NOMO-1 treated with DMSO at 0.1 percent for 48 hours (cell line): ENCODE measurements at regions not wholly inside any gene's neighbourhood (a gene's known extent, or its start where the extent isn't known, plus 50 kb on each side); places are given as distances from the start of the nearest gene placed in this dataset.
"Not testable (repeated sequence)": the region's sequence is repeated elsewhere in the genome, so short reads cannot be mapped to it uniquely, and the experiment has no call there.

Experiments used
- DNase-seq: peaks from one replicate; lab custom pipeline; 2025; ENCODE audit not compliant: unreplicated experiment; lab: John Stamatoyannopoulos, UW

DNA sequence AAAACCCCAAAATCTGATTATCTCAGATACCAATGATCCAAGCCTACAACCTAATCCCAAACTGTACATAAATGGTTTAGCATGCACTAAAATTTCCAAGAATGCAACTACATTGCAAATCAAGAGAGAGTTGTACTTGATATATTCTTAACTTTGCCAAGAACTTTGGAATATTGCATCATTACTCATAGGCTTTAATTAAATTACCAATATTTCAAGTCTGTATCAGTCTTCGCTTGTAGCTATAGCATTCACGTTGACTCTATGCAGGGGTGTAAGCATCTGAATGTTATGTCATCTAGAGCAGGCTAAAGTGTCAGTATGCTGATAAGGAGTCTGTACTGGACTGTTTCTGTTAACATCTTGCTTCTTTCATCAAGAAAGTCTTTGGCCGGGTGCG is 56.3 kb downstream of the FOXI3 start:
- no peak for DNase-seq

DNA sequence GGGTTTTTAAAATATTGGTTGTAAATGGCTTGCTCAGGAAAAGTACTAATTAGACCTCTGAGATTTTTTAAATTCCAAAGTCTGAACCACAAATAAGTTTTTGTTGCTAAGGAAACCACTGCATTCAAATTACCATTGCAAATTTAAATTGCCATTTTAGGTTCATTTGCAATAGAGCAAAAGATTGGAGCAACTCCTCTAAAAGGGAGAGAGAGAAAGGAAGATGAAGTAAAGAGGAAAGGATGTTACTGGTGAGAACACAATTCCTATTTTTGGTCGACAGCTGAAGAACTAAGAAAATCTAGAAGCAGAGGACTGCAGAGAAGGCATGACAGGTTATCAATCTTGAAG is 74.9 kb downstream of the FOXI3 start:
- no peak for DNase-seq

DNA sequence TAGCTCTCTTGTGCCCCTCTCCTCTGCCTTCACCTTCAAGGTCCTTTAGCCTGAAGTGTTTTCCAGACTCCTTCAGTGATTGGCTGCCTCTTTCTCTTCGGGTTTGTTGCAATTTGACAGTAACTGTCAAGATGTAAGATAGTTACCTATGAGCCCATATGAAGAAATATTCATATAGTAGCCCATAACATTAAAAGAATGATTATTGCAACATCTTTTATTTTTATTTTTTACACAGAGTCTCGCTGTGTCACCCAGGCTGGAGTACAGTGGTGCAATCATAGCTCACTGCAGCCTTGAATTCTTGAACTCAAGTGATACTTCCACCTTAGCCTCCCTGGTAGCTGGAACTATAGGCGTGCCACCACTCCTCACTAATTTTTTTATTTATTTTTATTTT is 80.5 kb downstream of the FOXI3 start:
- DNase-seq = no peak

DNA sequence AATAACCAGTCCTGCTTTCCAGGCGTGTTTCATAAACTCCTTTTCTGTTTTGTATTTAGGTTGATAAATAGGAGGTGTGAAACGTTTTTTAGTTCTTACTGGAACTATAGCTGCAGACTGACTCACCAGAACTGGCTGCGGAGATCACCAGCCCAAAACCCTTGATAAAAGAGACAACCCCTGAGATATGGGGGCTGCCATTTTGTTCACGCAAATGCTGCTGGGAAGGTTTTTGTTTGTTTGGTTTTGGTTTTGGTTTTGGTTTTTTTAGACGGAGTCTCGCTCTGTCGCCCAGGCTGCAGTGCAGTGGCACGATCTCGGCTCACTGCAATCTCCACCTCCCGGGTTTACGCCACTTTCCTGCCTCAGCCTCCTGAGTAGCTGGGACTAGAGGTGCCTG is 87.1 kb downstream of the FOXI3 start:
- DNase-seq = not testable (repeated sequence)

DNA sequence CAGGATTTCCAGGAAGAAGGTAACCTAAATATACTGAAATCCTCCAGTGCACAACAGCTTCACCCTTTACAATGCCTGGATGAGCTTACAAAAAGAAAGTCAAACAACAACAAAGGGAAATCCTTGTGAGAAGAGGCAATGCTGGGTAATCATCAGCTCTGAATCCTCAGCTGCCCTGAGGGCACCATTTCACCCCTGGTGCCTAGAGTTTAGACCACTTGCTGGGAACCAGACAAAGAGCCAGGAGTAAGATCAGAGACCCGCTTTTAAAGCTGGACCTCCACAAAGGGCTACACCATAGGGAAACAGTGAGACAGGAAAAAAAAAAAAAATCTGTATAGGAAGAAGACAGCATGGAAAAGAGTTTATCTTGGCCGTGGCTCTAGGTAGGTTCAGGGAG is 97.0 kb downstream of the FOXI3 start:
- no peak for DNase-seq

DNA sequence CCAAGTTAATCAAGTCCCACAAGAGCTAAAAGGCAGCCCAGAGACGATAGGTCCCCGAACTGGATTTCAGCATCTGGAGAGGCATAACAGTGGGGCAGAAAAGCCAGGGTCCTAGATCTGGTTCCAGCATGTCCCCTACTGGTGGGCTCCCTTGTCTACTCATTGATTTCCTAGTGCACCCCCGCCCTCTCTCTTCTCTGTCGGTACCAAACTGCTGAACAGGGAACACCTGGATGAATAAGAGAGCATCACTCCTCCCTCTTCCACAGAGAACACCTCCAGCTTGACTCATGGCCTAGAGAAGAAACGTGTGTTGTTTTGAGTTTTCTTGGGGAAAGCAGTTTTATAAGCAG is 101.3 kb downstream of the FOXI3 start:
- DNase-seq = no peak

DNA sequence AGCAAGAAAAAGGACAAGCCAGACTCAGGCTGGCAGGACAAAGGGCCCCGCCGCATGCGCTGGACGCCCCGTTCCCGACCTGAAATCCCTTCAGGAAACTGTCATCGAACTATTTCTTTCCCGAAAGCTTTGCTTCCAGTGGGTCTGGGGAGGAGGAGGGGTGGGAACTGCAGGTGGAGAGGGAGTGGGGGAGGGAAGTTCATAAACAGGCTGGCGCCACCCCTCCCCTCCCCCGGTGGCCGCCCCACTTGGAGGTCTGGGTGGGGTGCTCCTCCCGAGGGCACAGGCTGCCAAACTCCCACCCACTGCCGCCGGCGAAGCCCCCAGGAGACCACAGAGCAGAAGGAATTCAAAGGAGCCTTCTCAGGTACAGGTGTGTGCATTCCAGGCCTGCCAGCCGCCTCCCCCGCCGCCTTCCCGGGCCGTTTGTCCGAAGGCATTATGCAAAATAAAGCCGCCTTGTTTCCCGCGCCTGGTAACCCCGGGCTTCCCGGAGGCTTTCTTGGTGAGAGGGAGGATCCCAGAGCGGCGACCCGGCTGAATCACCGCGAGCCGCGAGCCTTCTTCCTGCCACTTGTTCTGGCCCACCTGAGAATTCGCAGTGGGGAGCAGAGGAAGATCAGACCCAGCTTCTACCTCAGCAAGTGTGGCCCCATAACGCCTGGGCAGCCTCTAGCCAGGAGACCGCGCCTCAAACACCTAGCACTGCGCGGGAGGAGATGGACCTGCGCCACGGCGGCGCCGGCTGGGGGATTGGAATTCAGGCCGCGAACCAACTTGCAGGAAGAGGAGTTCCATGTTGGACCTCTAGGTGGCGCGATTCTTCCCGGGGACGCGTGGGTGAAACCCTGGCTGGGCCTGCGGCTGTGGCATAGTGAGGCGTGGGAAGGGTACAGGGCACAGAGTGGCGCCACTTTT is 101.9 kb downstream of the FOXI3 start:
- peak; percentile 3 for DNase-seq

DNA sequence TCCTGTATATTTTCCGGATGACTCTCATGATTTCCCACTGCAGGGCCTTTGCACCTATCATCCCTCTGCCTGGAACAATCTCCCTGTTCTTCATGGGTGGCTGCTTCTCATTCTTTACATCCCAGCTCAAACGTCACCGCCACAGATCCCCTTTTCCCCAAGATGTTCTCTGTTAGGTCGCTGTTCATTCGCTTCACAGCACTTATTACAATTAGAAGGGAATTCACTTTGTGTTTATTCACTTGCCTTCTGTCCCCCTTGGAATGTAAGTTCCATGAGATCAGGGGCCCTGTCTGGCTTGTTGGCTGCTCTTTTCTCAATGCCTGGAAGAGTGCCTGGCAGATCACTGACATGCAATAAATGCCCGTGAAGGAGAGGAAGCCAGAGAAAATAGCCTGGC is 106.7 kb downstream of the FOXI3 start:
- DNase-seq = no peak

DNA sequence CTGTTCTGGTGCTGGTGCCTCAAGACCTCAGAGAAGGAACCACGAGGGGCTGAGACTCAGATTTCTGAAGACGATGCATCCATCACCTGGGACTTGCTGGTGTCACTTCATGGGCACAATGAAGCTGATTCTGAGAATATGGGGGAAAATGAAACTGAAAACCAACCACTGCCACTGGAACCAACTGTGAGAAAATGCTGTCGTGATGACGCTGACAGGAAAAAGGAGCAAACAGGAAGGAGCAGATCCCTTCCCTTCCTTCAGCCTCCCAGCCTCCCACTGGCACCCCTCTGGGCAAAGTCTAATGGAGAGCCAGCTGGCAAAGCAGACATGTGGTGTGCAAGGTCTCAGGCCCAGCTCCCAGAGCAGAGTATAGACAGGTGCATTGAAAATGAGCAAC is 109.7 kb downstream of the FOXI3 start:
- no peak for DNase-seq

DNA sequence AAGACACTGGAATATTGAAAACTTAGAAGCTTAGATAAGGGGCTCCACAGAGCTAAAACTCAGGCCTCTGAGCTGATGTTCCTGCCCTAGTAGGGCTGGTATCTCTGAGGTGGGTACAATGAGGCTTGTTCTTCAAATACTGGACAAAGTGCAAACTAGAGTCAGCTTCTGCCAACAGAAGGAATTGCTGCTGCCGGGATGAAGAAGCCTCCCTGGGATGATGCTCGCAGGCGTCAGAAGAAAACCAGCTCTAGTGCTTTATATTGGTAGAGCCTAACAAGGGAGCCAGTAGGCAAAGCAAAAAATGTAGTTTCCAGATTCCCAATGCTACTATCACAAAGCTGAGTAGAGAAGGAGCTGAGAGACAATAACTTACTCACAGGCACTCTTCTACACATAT is 118.1 kb downstream of the FOXI3 start:
- DNase-seq = no peak

DNA sequence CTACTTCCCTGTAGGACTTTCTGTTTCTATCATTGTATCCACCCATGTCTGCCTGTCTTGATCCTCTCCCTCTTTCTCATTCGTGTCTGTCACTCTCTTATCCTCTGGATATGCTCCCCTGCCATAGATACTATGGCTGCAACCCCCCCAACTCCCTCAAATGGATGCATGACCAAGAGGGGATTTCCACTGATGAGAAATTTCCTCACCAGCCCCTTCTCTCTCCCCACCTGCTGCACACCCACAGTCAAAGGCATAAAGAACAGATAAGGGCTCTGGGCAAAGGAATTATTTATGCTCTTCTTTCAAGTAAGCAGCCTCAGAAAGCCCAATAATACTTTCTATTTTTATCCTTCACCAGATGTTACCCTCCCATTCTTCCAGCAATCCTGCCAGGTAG is 121.3 kb downstream of the FOXI3 start:
- DNase-seq = no peak

DNA sequence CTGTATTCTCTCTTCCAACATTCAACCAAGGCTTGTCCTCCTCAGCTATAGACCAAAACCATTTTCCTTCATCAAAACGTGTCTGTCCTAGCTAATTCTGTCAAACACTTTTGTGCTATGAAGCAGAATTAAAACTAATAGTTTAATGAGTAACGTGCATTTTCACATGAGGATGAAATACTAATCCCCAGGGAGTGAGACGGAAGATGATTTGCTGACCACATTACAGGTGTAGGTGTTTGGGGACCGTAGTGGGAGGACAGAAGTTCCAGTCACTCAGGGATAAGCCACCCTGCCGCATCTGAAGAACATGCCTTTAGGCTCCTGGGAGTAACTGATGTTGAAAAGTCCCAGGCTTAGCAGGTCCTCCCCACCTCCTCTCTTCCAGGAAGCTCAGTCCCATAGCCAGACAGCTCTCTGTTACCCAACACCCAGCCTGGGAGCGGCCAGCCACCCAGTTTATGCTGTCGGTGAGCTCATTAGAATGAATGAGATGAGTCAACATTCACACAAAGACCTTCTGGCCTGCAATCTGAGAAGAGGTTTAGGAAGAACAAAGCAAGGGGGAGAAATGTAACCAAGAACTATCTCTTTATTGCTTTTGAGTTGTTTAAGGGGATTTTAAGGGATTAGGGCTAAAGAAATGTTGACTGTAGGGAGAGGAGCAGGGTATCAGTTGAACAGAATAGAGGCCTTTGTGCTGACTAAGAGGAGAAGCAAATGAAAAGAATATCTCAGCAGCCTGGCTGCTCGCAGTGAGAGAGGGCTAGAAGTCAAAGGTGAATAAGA is 122.5 kb downstream of the FOXI3 start:
- no peak for DNase-seq

DNA sequence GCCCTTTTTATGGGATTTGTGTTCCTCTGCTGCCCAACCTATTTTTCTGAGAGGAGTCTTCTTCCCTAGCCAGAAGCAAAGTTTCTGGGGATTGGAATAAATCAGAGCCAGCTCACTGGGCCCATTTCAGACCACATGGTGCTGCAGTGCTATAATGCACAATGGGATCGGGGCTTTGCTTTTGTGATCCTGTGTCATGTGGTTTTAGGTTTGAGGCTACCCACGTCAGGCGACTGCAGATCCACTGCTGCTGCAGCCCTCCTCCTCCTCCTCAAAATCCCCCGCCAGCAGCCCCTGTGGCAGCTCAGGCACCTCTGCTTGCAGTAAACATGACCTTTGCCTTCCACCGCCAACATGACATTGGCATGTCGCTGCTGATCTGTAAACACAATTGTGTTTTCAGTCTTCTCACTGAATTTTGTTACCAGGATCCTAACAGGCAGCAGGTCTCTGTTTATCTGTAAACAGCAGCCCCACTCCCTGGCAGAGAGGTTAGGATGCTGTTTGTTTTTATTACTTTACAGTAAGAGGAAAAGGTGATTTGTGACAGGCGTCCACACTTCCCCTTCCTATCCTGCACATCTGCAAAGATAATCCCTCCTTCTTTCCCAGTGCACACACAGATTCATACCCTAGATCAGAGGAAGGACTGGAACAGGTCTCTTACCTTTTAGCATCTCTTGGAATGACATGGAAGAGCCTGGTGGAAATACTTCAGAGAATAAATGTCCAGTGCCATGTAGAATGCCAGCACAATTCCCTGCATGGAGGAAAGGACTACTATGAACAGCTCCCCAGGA is 130.8 kb downstream of the FOXI3 start:
- no peak for DNase-seq

DNA sequence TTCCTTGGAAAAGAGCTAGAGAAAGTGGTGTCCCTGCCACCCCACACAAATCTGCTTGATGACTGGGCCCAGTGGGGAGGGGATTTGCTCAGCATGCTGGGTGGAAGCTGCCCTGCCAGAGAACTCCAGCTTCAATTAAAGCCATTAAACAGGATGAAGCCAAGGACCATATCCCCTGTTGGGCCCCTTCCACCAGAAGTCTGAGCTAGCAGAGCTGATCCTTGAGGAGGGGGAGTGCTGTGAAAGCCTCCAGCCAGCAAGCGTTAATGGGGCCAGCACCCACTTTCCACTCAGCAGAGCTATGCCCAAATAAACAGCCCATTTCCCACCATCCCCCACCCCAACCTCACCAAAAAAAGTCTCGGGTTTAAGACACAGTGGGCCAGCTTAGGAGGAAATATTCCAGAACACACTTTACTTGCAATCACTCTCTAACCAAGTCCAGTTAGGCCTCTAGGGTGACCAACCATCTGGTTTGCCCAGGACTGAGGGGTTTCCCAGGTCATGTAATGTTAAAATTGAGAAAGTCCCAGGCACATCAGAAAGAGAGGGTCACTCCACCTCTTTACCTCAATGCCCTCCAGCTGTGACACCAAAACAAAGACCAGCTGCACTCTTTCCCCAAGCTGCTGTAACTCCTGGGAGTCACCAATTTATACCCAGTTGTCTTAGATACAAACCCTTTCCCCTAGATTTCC is 132.3 kb downstream of the FOXI3 start:
- no peak for DNase-seq

DNA sequence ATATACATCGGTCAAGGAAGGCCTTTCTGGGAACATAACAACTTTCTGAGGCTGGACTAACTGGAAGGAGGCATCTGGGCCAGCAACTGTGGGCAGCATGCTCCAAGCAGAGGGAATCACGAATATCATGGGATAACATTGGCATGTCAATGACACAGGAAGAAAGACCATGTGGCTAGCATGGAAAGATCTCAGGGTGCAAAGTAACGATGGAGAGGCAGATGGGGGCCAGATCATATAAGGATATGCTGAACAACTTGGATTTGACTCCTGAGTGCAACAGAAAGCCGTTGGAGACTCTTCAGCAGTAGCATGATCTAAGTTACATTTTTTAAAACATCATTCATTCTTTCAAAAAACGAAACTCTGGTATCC is 133.6 kb downstream of the FOXI3 start:
- no peak for DNase-seq

DNA sequence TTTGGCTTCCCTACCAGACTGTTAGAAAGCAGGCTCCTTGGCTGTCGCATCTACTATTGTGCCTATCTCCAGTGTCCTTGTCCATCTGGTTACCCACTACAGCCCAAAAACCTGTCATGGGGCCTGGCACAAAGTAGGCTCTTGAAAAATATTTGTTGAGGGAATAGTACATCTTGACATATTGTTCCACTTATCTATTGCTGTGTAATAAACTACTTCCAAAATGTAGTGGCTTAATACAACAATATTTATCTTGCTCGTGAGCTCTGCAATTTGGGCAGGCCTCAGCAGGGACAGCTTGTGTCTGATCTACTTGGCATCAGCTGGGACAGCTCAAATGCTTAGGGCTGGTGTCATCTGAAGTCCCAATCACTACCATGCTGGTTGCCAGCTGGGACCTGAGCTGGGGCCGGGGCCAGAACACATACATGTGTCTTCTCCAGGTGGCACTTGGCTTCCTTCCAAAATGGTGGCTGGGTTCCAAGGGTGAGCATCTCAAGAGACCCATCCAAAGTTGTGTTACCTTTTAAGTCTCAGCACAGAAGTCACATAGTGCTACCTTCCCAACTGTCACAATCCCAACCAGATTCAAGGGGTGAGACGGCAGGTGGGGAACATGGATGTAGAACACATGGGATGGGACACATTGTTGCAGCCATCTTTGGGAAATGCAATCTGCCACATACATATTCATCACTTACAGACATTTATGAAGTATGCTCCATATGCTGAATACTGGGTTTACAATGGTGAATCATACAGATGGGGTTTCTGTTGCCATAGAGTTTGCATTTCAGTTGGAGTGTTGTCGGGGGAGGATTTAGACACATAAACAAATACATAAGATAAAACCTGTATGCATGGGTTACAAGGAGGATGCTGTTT is 134.2 kb downstream of the FOXI3 start:
- DNase-seq = no peak

DNA sequence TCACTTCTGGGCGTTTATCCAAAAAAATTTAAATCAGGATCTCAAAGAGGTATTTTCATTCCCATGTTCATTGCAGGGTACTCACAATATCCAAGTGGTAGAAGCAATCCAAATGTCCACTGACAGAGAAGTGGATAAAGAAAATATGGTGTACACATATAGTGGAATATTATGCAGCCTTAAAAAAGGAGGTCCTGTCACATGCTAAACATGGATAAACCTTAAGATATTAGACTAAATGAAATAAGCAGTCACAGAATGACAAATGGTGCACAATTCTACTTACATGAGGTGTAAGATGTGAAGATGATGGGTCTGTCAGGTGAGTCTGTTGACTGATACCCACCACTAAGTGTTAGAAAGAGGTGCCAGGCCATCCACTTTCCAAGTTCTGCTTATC is 140.6 kb downstream of the THNSL2 start:
- DNase-seq = no peak

DNA sequence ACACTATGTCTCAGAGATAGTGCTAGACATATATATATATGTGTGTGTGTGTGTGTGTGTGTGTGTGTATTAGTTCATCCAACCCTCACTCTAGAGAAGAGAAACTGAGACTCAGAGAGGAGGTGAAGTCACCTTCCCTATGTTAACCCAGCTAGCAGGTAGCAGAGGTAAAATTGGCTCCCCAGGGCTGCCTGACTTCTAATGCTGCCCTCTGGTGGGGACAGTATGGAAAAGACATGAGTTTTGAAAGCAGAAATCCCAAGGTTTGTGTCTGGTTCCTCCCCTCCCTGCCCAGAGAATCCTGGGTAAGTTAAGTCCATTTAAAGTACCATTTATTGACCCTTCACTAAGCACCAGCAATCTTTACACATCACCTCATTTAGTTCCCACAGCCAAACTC is 137.7 kb downstream of the THNSL2 start:
- peak; percentile 4 for DNase-seq

DNA sequence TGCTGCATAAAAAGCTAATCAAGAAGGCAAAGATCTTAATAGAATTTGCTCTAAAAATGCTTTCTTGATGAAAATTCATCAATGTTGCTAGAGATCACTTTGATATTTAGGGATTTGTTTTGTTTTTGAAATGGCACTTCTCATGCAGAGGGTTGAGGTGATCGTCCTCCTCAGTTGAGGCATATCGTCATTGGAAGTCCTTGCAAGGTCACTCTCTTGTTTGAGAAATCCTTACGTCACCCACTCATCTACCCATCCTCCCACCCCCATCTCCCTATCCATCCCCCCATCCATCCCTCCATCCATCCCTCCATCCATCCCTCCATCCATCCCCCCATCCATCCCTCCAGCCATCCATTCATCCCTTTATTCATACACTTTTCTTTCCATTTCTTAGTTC is 133.7 kb downstream of the THNSL2 start:
- DNase-seq = no peak

DNA sequence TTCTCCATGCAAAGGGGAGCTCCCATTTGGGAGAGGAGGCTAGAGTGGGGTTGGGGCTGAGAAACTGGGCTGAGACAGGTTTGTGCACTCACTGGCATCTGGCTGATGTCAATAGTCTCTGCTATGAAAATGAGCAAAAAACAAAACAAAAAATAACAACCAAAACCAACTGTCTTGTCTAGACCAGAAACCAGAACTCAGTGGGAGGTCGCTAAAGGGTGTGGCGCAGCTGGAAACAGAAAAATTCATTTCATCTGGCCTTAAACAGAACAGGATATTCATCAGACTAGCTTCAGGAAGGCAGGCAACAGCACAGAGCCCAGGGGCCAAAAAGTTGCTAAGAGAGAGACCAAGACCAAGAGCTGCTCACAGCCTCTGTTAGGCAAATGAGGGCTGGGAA is 126.1 kb downstream of the THNSL2 start:
- DNase-seq = no peak
